ENCODE measurements at regions not wholly inside any gene's neighbourhood (a gene's known extent, or its start where the extent isn't known, plus 50 kb on each side); places are given as distances from the start of the nearest gene placed in this dataset.
A peak's percentile ranks its signal among the peaks of the same experiment; 100 is the strongest.

GRCh38 chr14:98278800-98279199 lies 993.2 kb downstream of the BCL11B start:
- DNase-seq, result no peak

DNA sequence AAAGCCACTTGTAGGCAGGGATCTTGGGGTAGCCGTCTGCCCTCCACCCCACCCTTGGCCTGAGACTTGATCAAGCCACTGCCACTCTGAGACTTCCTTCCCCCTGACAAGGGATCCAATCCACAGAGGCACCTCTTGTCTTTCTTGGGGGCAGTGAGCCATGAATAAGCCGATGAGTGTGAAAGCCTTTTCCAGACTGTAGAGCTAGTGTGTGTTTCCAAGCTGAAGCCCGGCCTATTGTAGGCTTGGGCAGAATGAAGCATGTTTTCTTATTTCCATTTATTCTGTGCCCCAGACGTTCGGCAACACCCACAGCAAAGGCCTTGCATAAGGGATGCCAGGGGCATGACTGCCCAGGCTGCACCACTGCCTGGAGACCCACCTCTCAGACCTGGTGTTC lies 991.6 kb downstream of the BCL11B start:
- no peak for DNase-seq

GRCh38 chr14:98288825-98289224 lies 983.2 kb downstream of the BCL11B start:
- no peak for DNase-seq

DNA sequence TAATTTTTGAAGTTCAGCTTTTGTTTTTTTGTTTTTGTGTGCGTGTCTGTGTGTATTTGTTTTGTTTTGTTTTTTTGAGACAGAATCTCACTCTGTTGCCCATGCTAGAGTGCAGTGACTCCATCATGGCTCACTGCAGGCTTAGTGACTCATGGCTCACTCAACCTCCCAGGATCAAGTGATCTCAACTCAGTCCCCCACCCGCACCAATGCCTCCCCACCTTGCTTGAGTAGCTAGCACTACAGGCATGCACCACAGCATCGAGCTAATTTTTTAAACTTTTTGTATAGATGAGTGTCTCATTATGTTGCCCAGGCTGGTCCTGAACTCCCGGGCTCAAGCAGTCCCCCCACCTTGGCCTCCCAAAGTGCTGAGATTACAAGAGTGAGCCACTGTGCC lies 981.4 kb downstream of the BCL11B start:
- no peak for DNase-seq

GRCh38 chr14:98292191-98292590 lies 979.8 kb downstream of the BCL11B start:
- DNase-seq, result no peak

DNA sequence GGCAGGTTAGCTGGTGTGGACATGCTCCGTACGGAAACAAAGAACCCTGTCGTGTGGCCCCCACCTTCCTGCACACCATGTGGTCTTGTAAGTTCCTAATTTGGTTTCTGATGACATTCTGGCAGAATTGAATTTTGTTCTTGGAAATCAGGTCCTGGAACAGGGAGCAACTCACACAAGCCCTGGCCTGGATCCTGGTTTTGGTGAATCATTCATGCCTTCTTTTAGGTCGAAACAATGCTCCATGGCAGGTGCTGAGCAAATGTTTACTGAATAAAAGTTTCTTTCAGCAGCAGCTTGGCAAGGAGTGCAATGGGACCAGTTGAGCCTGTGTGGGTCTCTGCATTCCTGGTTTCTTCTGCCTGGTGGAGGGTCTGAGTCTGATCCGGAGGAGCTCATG lies 978.4 kb downstream of the BCL11B start:
- no peak for DNase-seq

DNA sequence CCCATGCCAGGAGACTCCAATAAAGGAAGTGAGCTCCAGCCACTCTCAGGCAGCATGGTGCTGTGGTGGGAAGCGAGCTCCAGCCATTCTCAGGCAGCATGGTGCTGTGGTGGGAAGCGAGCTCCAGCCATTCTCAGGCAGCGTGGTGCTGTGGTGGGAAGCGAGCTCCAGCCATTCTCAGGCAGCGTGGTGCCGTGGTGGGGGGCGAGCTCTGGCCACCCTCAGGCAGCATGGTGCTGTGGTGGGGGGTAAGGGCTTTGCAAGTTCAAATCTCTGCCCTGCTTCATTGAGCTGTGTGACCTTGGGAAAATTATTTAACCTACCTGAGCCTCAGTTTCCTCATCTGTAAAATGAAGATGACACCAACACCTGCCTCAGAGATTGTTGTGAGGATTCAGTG lies 975.1 kb downstream of the BCL11B start:
- no peak for DNase-seq

GRCh38 chr14:98297567-98297966 lies 974.4 kb downstream of the BCL11B start:
- no peak for DNase-seq

DNA sequence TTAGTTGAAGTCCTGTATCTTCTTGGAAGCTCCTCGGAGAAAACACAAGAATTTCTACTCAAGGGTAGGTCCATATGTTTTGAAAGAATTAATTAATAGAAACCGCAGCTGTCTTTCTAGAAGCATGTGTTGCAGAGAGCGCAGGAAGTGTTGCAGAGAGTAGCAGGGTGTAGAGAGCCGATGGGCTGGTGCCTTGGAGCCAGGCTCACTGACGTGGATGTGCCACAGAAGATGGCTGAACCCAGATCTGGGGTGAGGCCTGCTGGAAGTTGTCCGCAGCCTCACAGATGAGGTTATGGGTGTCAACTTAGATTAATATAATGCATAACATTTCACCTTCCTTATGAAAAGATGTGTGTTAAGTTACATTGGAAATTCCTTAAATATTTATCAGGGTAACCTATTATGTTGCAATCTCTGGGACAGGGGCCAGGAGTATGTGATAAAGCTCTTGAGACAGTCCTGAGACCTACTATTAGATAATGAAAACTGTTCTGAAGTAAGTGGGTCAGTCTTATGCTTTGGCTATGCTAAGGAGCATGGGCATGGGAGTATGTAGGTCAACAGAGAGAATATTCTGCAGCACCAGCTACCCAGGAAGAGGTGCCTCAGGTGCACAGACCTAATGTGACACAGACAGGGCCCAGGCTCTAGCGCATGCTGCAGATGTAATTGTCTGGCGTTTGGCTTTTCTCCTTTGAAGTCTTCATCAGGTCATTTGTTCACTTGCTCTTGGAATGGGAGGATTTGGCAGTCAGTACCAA lies 973.3 kb downstream of the BCL11B start:
- DNase-seq, result no peak

- no peak for DNase-seq
These were observed 970.3 kb downstream of the BCL11B start for GRCh38 chr14:98301681-98302080.

DNA sequence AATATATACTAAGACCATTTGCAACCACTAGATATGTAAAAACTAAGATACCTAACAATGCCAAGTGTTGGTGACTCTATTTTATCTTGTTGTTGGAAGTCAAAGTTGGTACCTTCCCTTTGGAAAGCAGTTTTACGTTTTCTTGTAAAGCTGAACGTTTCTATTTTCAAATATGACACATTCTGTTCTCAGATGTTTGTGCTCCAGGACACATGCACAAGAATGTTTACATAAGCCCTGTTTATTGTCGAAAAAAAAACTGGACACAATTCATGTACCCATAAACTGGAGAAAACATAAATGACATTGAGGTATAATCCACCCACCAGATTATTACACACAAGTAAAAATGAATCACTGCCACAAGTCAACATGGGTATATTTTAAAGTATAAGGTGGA lies 967.4 kb downstream of the BCL11B start:
- DNase-seq, result no peak

DNA sequence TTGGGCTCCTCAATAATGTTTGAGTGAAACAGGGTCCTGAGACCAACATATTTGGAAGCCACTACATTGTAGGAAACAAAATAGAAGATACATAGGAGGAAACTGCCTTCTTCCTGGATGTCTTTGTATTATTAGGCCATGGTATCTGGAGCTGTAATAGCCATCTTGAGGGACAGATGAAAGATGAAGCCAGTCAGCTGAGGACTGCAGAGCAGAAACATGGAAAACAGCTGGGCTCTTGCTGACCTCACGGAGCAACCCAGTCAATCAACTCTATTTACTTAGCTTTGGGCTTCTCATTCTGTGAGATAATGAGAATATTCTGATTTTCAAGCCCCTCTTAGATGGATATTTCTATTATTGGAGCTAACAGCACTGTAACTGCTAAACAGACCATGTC lies 962.4 kb downstream of the BCL11B start:
- DNase-seq, result no peak

DNA sequence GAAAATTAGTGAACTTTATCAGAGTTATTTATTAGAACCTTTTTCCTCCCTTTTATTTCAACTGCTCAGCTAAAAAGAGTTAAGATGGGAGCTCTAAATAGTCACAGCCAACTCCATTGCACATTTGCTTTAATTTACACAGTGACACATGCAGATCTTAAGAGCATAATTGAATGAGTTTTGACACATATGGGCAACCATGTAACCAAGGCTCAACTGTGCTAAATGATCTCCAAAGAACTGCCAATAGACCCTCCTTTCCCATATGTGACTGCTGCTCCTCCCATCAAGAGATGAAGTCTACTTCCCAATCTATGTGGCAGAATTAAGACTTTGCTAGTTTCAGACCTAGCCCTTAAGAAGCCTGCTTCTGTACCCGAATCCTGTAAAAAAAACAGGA lies 960.0 kb downstream of the BCL11B start:
- no peak for DNase-seq

- no peak for DNase-seq
These were observed 950.2 kb downstream of the BCL11B start for GRCh38 chr14:98321841-98322240.

DNA sequence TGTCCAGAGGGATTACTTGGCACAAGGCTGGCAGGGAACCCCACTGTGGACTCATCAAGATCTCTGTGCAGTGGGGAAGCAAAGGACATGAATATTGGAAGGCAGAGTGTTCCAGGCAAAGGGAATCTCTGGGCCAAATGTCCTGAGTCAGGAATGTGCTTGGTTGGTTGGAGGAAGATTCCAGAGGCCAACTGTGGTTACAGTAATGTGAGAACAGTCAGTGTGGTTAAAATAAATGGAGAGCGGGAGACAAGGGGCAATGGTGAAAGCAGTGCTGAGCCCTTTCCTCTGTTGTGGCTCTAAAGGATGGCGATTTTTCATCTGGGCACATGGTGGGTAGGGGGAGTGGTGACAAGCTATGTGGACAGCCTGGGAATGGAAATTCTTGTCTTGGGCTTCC lies 948.2 kb downstream of the BCL11B start:
- no peak for DNase-seq

DNA sequence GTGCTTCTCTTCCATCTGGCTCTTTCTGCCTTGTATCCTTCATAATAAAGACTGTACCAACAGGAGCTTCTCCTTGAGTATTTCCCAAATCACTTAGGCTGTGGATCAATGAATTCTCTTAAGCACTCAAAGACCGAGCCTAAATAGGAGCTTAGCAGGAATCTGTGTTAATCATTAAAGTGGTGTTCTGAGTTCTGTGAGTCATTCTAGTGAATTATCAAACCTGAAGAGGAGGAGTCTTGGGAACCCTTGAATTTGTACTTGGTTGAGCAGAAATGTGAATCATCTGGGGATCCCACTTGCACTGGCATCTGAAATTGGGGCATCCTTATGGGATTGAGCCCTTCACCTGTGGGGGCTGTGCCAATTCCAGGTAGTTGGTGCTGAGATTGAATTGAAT lies 946.2 kb downstream of the BCL11B start:
- DNase-seq, result no peak

GRCh38 chr14:98328496-98328895 lies 943.5 kb downstream of the BCL11B start:
- DNase-seq, result no peak

DNA sequence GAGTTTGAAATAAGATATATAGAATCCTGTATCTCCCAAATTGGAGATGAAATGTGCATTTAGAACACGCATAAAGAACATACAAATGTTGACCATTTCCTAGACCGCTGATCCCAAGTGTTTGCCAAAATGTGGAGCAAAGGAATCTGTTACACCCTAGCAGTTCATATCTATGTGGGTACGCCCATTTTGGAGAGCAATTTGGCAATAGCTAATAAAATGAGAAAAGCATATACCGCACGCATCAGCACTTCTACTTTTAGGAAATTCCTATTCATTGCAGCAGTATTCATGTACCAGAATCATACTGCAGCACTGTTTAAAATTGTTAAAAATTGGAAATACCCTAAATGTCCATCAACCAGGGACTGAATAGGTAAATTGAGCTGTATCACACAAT lies 937.8 kb downstream of the BCL11B start:
- DNase-seq, result no peak

DNA sequence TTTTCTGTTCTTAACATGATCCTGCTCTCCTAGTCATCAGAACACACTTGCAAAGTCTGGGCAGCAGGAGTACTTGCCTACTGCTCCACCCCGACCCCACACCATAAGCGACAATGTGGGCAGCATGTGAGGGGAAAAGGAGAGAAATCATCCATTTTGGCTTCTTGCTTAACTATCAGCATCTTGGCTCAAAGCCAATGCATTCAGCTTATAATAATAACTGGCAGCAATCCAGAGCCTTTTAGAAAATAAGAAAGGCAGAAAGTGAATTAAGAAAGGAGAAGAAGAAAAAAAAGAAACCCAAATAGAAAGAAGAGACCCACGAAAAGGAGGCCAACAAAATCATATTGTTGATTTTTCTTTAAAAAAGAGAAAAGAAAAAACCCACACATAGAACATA lies 930.8 kb downstream of the BCL11B start:
- peak; percentile 14 for DNase-seq

GRCh38 chr14:98345161-98345560 lies 926.8 kb downstream of the BCL11B start:
- DNase-seq, result peak; percentile 8

DNA sequence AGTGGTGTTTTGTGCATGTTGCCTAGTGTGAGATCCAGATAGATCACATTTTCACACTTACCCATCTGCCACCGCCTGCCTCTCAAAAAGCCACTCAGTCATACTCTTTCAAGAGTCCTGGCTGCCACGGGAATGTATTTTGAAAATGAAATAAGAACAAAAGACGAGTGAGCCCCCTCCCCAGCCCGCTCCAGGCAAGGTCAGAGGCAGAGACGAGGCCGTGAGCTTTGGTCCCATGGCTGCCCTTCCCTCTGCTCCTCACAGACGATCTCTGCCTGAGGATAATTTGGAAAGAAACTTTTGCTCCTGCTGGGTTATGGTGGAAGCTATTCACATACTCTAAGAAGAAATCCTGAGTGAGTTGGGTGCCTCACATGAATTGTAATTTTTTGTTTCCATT lies 924.3 kb downstream of the BCL11B start:
- no peak for DNase-seq

- no peak for DNase-seq
These were observed 923.5 kb downstream of the BCL11B start for GRCh38 chr14:98348505-98348904.

DNA sequence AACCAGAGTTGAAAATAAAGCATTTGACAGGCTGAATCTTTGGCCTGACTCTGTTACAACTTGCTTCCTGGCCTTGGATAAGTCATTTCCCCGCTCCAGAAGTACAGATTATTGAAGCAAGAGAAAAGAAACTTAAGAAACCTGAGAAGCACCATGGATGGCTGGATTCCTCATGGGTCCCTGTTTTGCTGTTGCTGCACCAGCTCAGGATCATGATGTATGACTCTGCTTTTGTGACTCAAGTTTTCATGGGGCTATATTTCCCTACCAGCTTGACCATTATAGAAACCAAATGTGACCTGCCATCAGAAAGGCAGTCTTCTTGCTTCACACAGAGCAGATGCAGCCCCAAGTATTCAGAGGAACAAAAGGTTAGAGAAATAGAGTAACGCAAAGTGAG lies 921.8 kb downstream of the BCL11B start:
- DNase-seq, result no peak

GRCh38 chr14:98364961-98365360 lies 907.0 kb downstream of the BCL11B start:
- DNase-seq, result peak; percentile 15

DNA sequence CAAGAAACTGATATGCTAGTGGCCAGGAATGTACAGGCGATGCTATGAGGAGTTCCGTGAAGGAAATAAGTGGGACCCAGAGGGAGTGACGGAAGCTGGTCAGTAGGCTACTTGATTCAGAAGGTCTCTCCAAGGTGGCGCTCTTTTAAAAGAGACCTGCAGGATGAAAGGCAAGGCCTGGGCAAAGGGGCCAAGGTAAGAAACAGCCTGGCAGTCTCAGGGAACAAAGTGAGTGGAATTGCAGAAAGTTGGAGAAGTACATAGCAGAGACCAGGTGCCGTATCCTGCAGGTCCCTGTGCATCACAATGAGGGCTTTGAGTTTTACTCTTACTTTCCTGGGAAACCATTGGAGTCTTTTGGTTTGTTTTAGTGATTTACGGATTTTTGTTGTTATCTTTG lies 905.6 kb downstream of the BCL11B start:
- DNase-seq, result no peak

- DNase-seq, result no peak
These were observed 903.8 kb downstream of the BCL11B start for GRCh38 chr14:98368221-98368620.

Measured in COR-L47 (cell line).